ENCODE measurements at regions not wholly inside any gene's neighbourhood (a gene's known extent, or its start where the extent isn't known, plus 50 kb on each side); places are given as distances from the start of the nearest gene placed in this dataset.
"Not testable (repeated sequence)": the region's sequence is repeated elsewhere in the genome, so short reads cannot be mapped to it uniquely, and the experiment has no call there.

DNA sequence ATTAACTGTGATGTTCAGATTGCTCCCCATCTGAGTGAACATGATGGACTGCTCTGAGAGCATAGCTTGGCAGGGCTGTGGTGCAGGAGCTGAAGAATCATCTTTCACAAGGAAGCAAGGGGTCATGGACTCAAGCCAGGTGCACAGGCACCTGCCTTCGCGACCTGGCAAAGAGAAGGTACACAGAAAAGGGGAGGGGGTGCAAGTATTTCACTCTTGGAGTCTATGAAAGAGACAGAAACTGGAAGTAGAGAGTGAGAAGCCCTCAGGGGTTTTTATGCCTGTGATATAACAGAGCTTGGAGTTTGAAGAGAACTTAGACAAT, 232.6 kb upstream of the PLXNA2 start:
- Histone ChIP-seq H3K4me1 (no peaks in the 10 kb centered on the region), H3K4me3 (no peak overlapping the region), H3K36me3 (no peaks in the 10 kb centered on the region), H3K9me3 (no peaks in the 10 kb centered on the region), H3K27me3 (peaks cover 0 to 3% (median 0%) of the 10 kb centered on the region in 4 donors), H3K27ac (no peak overlapping the region)
- intact Hi-C loops (cut with DNase I): no loop called here
- TF ChIP-seq, protein P1, sequence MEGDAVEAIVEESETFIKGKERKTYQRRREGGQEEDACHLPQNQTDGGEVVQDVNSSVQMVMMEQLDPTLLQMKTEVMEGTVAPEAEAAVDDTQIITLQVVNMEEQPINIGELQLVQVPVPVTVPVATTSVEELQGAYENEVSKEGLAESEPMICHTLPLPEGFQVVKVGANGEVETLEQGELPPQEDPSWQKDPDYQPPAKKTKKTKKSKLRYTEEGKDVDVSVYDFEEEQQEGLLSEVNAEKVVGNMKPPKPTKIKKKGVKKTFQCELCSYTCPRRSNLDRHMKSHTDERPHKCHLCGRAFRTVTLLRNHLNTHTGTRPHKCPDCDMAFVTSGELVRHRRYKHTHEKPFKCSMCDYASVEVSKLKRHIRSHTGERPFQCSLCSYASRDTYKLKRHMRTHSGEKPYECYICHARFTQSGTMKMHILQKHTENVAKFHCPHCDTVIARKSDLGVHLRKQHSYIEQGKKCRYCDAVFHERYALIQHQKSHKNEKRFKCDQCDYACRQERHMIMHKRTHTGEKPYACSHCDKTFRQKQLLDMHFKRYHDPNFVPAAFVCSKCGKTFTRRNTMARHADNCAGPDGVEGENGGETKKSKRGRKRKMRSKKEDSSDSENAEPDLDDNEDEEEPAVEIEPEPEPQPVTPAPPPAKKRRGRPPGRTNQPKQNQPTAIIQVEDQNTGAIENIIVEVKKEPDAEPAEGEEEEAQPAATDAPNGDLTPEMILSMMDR (IDR thresholded peaks at IDR 0.05): no peak
- ATAC-seq (no peak), FAIRE-seq (no peak), DNase-seq (no peak)
- 20 to 26% methylated on average over 2 of the region's 2 CpGs for WGBS, 2 donors

DNA sequence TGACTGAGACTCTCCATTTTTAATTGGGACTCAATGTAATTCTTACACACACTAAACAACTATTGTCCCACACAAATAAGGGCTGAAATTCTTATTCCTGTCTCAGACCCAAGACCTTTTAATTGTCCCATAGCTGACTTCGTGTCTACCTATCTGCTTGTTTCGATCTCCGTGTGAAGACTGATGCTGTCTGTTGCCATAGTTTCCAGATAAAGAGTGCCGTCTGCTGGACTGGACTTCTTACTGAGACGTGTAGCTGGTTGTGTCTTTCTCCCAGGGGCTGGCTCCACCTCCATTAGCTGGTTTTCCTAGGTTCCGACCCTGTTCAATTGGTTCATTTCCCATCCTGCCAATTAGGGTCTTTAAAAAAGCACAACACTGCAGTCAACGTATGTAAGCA, 235.3 kb upstream of the PLXNA2 start:
- no peaks in the 10 kb centered on the region for H3K36me3 ChIP-seq
- H3K4me3 ChIP-seq: no peak overlapping the region
- ATAC-seq (no peak), FAIRE-seq (no peak), DNase-seq (no peak)
- no peak overlapping the region for H3K27ac ChIP-seq
- no peaks in the 10 kb centered on the region for H3K9me3 ChIP-seq
- TF ChIP-seq, protein P1 (IDR thresholded peaks at IDR 0.05): no peak
- peaks cover 0 to 3% (median 0%) of the 10 kb centered on the region in 4 donors for H3K27me3 ChIP-seq
- H3K4me1 ChIP-seq: no peaks in the 10 kb centered on the region
- intact Hi-C loops (cut with DNase I): no loop called here
- 23 to 24% methylated on average over 7 of the region's 7 CpGs for WGBS, 2 donors

DNA sequence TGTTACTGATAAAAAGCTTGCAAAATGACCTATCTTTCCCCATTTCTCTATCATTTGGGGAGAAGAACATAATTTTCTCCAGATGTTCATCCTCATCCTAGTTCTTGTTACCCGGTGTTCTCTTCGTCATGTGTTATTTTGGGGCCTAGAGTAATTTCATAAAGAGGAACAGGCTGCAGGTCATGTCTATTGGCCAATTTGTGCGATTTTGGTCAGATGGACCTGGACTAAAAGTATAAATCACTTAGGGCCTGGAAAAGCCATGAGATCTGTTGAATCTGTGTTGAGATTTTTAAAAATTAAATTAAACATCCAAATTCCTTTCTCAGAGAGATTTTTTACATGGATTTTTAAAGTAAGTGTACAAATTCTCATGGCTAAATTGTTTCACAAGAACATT, 241.3 kb upstream of the PLXNA2 start:
- no peaks in the 10 kb centered on the region for H3K36me3 ChIP-seq
- no peak overlapping the region for H3K27ac ChIP-seq
- WGBS, 2 donors: 81 to 84% methylated on average over 3 of the region's 3 CpGs
- DNase-seq (no peak), FAIRE-seq (no peak), ATAC-seq (no peak)
- no peak overlapping the region for H3K4me3 ChIP-seq
- H3K27me3 ChIP-seq: no peaks in the 10 kb centered on the region
- H3K4me1 ChIP-seq: no peaks in the 10 kb centered on the region
- H3K9me3 ChIP-seq: no peaks in the 10 kb centered on the region
- TF ChIP-seq, protein P1 (IDR thresholded peaks at IDR 0.05): no peak
- intact Hi-C loops (cut with DNase I): no loop called here

DNA sequence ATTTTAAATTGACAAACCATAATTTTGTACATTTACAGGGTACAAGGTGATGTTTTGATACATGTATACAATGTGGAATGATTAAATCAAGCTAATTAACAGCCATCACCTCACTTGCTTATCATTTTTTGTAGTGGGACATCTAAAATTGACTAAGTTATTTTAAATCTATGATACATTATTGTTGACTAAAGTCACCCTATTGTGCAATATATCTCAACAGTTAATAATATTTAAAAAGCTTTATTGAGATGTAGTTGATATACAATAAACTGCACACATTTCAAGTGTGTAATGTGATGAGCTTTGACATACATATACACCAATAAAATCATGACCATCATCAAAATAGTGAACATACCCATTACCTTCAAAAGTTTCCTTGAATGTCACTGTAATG, 242.5 kb upstream of the PLXNA2 start:
- intact Hi-C loops (cut with DNase I): no loop called here
- DNase-seq (no peak), FAIRE-seq (no peak)

DNA sequence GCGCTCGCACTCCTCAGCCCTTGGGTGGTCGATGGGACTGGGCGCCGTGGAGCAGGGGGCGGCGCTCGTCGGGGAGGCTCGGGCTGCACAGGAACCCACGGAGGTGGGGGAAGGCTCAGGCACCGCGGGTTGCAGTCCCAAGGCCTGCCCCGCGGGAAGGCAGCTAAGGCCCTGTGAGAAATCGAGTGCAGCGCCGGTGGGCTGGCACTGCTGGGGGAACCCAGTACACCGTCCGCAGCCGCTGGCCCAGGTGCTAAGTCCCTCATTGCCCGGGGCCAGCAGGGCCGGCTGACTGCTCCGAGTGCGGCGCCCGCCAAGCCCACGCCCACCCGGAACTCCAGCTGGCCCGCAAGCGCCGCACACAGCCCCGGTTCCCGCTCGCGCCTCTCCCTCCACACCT, 244.2 kb upstream of the PLXNA2 start:
- FAIRE-seq; ATAC-seq; intact Hi-C loops (cut with DNase I); H3K27me3 ChIP-seq; H3K9me3 ChIP-seq; H3K36me3 ChIP-seq; H3K4me1 ChIP-seq; H3K27ac ChIP-seq; H3K4me3 ChIP-seq: not testable (repeated sequence)
- 91 to 97% methylated on average over 22 to 33 of the region's 36 CpGs for WGBS, 2 donors
- DNase-seq: peak in 1 of 6 donors; percentile 64

More for the DNA sequence above, 242.5 kb upstream of the PLXNA2 start:
- Histone ChIP-seq H3K27ac (no peak overlapping the region), H3K27me3 (peaks cover 0 to under 1% (median 0%) of the 10 kb centered on the region in 4 donors), H3K9me3 (no peaks in the 10 kb centered on the region), H3K4me3 (no peak overlapping the region), H3K36me3 (no peaks in the 10 kb centered on the region), H3K4me1 (no peaks in the 10 kb centered on the region)
- TF ChIP-seq, protein P1 (IDR thresholded peaks at IDR 0.05): no peak
- ATAC-seq: no peak
